GM19397 (cell line): ENCODE measurements at regions not wholly inside any gene's neighbourhood (a gene's known extent, or its start where the extent isn't known, plus 50 kb on each side); places are given as distances from the start of the nearest gene placed in this dataset.
"Not testable (repeated sequence)": the region's sequence is repeated elsewhere in the genome, so short reads cannot be mapped to it uniquely, and the experiment has no call there.

Experiments used
- ATAC-seq: cut with Tn5 transposase; IDR thresholded peaks from one replicate; pipeline ENCODE4 v1.9.1; 2021; ENCODE audit warnings: mild to moderate bottlenecking, moderate library complexity; ENCODE audit not compliant: unreplicated experiment

- no peak for ATAC-seq
These were observed 509.2 kb downstream of the LTN1 start for GRCh38 chr21:28483301-28484035.

GRCh38 chr21:28482657-28483056, 510.0 kb downstream of the LTN1 start:
- ATAC-seq: no peak

GRCh38 chr21:28480470-28480869, 512.2 kb downstream of the LTN1 start:
- peak; percentile 70 for ATAC-seq

- peak; percentile 44 for ATAC-seq
These were observed 519.0 kb downstream of the LTN1 start for GRCh38 chr21:28473530-28474220.

DNA sequence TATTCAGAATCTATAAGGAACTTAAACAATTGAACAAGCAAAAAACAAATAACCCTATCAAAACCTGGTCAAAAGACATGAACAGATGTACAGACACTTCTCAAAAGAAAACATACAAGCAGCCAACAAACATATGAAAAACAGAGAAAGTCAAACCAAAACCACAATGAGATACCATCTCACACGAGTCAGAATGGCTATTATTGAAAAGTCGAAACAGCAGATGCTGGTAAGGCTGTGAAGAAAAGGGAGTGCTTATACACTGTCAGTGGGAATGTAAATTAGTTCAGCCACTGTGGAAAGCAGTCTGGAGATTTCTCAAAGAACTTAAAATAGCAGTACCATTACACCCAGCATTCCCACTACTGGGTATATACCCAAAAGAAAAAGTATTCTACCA, 520.1 kb downstream of the LTN1 start:
- ATAC-seq: not testable (repeated sequence)

- no peak for ATAC-seq
These were observed 527.7 kb downstream of the LTN1 start for GRCh38 chr21:28464988-28465387.

- ATAC-seq: no peak
These were observed 528.6 kb downstream of the LTN1 start for GRCh38 chr21:28464095-28464494.

GRCh38 chr21:28459193-28459592, 533.5 kb downstream of the LTN1 start:
- no peak for ATAC-seq

- no peak for ATAC-seq
These were observed 534.2 kb downstream of the LTN1 start for GRCh38 chr21:28458446-28458845.

- ATAC-seq: no peak
These were observed 537.5 kb downstream of the LTN1 start for GRCh38 chr21:28455253-28455600.

DNA sequence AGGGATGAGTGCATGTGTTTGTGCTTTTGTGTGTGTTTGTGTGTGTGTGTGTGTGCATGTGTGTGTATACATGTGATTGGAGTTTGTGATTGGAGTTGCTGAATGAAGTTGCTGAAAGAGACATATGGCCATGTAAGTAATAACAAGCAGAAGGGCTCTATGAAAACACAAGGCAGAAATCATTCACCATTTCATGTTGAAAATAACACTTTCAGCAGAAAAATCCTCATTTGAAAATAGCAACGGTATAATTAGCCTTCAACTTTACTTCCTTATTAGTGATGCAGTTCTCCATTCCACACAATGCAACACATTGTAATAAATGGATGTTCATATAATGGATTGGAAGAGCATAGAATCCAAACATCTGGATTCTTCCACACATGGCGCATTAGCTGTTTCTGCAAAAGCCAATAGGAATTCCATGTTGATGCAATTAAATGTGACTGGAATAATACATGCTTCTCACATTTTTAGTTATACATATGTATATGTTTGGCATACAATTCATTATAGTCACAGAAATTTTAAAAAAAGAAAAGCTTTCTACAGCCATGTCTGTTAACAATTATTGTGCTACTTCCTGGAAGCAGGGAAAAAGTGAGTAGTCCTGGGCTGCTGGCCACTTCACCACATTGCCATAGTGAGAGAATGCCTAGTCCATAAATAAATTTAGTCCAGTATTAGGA, 538.0 kb downstream of the LTN1 start:
- no peak for ATAC-seq

DNA sequence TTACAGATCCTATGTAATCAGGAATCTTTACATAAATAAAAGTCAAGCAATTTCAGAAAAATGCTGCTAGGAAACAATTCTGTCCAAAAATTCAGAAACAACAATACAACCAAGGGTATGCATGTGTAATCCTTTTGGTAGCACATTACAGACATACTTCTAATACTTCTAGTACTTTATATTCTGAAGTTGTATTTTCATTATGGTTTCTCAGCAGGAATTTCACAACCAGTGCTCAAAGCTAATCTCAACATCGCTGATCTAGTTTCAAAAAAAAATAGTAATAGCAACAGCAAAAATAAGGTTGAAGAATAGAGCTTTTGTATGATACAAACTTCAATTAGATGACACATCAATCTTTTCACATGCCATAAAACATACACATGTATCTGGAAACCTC, 545.2 kb downstream of the LTN1 start:
- no peak for ATAC-seq

- ATAC-seq: no peak
These were observed 547.4 kb downstream of the LTN1 start for GRCh38 chr21:28445141-28445830.

GRCh38 chr21:28444557-28444956, 548.1 kb downstream of the LTN1 start:
- no peak for ATAC-seq

DNA sequence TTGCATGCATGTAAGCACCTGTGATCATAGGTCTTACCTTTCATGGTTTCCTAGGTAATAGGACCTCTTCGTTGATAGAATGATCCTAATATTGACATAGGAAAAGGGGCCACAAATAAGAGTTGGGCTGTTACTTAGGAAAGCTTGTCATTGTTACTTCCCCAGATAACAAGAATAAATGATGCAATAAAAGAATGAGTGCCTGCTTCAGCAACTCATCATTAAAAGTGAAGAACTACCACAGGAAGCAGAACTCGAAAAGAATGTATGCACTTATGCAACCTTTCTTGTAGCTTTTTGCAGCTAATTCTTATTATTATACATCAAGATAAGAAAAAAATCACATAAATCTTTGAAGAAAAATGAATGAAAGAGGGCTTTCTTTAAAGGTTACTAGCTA, 548.6 kb downstream of the LTN1 start:
- no peak for ATAC-seq

DNA sequence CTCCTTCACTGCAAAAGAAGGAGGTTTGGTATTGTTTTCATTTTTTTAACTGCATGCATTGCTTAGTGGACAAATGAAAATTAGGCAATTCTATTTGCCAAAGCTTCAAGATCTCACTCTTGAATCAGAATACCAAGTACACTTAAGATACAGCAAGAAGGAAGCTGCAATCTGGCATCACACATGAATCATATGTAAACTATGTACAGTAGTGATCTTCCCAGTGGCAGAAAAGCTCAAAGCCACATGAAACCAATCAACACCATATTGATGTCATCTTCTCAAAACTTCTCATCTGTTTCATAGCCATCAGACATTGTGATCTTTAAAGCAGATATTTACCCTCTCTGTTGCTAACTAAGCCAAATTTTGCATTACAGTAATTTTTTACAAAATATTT, 550.1 kb downstream of the LTN1 start:
- no peak for ATAC-seq

- no peak for ATAC-seq
These were observed 550.6 kb downstream of the LTN1 start for GRCh38 chr21:28442085-28442484.

- no peak for ATAC-seq
These were observed 552.9 kb downstream of the LTN1 start for GRCh38 chr21:28439788-28440187.

DNA sequence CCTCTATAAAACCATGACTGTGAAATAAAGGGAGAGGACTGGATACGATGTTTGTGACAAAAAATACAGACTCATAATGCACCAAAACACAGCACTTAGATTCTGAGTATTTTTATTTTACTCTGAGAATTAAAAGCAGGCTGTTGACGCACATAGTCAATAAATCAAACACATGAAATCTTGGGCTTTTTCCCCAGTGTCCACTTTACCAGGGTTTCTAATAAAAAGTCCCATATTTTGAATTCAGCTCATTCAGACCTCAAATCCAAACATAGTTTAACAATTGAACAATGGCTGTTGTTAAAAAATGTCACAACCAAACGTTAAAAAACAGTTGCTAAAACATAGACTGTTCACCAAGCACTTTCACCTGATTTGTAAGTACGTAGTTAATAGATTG, 553.4 kb downstream of the LTN1 start:
- ATAC-seq: no peak

GRCh38 chr21:28437061-28437460, 555.6 kb downstream of the LTN1 start:
- no peak for ATAC-seq

GRCh38 chr21:28436286-28436932, 556.3 kb downstream of the LTN1 start:
- no peak for ATAC-seq
